Natural killer cell (primary cell): ENCODE measurements at regions not wholly inside any gene's neighbourhood (a gene's known extent, or its start where the extent isn't known, plus 50 kb on each side); places are given as distances from the start of the nearest gene placed in this dataset.

ENCODE experiments used
- ATAC-seq, 3 donors: fragments of 150-1000 bp in 2 of 3; fragments of 200-7000 bp in 1 of 3; cut with Tn5 transposase; 1 replicate in 1 of 3; 2 replicates in 2 of 3; pipeline ENCODE4 v1.10.0; 2021; ENCODE audit warnings: mild to moderate bottlenecking in 2 of 3, moderate library complexity in 2 of 3
- DNase-seq, 2 donors: peaks; one replicate each; pipeline versions ENCODE4 v3.0.0 to v3.0.0-alpha.2; 2013 to 2021; ENCODE audit warnings: mixed read lengths in 1 of 2
- H3K27ac ChIP-seq: one replicate; pipeline ENCODE4 v1.5.1; 2013; ENCODE audit warnings: mild to moderate bottlenecking, low read length
- H3K27me3 ChIP-seq: one replicate; pipeline ENCODE4 v1.6.1; 2013; ENCODE audit warnings: low read length; ENCODE audit not compliant: control insufficient read depth, insufficient read depth
- H3K36me3 ChIP-seq: one replicate; pipeline ENCODE4 v1.6.1; 2013; ENCODE audit warnings: low read length; ENCODE audit not compliant: control insufficient read depth, insufficient read depth
- H3K4me1 ChIP-seq: one replicate; pipeline ENCODE4 v1.6.1; 2013; ENCODE audit warnings: low read length; ENCODE audit not compliant: control insufficient read depth, insufficient read depth
- H3K4me3 ChIP-seq: one replicate; pipeline ENCODE4 v1.5.1; 2013; ENCODE audit warnings: low read length
- H3K9me3 ChIP-seq: one replicate; pipeline ENCODE4 v1.6.1; 2013; ENCODE audit warnings: low read length; ENCODE audit not compliant: control insufficient read depth, insufficient read depth
- H3K27ac Mint-ChIP-seq, 2 donors: one replicate each; pipeline ENCODE4 v1.8.0; 2022; ENCODE audit warnings: mild to moderate bottlenecking in 2 of 2, mixed read lengths in 2 of 2, moderate library complexity in 1 of 2
- H3K27me3 Mint-ChIP-seq, 2 donors: one replicate each; pipeline ENCODE4 v1.8.0; 2022; ENCODE audit warnings: low read depth in 2 of 2, mixed read lengths in 2 of 2
- H3K36me3 Mint-ChIP-seq: one replicate; pipeline ENCODE4 v1.8.0; 2022; ENCODE audit warnings: mixed read lengths
- H3K4me1 Mint-ChIP-seq, 2 donors: one replicate each; pipeline ENCODE4 v1.8.0; 2022; ENCODE audit warnings: mixed read lengths in 2 of 2
- H3K4me3 Mint-ChIP-seq: one replicate; pipeline ENCODE4 v1.8.0; 2022; ENCODE audit warnings: mild to moderate bottlenecking, moderate library complexity, mixed read lengths
- H3K9me3 Mint-ChIP-seq, 2 donors: one replicate each; pipeline ENCODE4 v1.8.0; 2022; ENCODE audit warnings: mixed read lengths in 2 of 2
- CTCF ChIP-seq: fragments of 200-600 bp; IDR thresholded peaks from one replicate; pipeline ENCODE4 v1.8.0; 2022; ENCODE audit warnings: antibody characterized with exemption
- WGBS: methylation state at CpG from one replicate; pipeline ENCODE4 v1.1.7; 2013; ENCODE audit warnings: missing lambda C conversion rate; ENCODE audit not compliant: insufficient coverage; 5-methylcytosine and 5-hydroxymethylcytosine counted together
- intact Hi-C: fragments of 100-400 bp; cut with micrococcal nuclease; formaldehyde crosslinking; loops from one replicate; pipeline ENCODE4 v1.14.2; 2022

GRCh38 chr10:121308020-121308419 is 290.2 kb downstream of the FGFR2 start:
- no peak overlapping the region for H3K27ac Mint-ChIP-seq
- no peak for TF ChIP-seq CTCF
- H3K9me3 Mint-ChIP-seq, result no peaks in the 10 kb centered on the region
- Histone ChIP-seq H3K4me1 (no peaks in the 10 kb centered on the region), H3K27ac (no peak overlapping the region), H3K27me3 (no peaks in the 10 kb centered on the region), H3K36me3 (no peaks in the 10 kb centered on the region), H3K4me3 (no peak overlapping the region), H3K9me3 (no peaks in the 10 kb centered on the region)
- ATAC-seq (peak in 1 of 3 donors; percentile 17), DNase-seq (no peak)
- intact Hi-C loops, result no loop called here
- H3K4me3 Mint-ChIP-seq, result no peak overlapping the region
- H3K4me1 Mint-ChIP-seq, result no peaks in the 10 kb centered on the region
- H3K36me3 Mint-ChIP-seq, result no peaks in the 10 kb centered on the region
- no CpG with 5 or more reads among the region's 1 CpG for WGBS
- peaks cover 0 to 4% of the 10 kb centered on the region in 2 donors for H3K27me3 Mint-ChIP-seq

DNA sequence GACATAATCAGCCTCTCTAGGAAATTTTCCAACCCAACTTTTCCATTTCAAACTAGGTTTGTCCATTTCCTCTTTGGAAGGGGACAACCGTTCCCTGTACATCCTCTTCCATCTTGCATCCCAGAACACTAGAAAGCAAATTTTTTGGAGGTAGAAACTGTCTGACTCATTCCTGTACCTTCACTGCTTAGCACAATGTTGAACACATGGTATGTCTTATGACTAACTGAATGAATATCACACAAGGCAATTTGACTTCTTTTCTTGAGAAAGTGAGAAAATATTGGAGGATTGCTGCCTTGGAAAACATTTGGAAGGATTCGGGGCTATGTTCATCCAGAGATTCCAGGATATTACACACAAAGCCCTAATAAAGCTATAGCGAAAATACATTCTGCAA is 289.1 kb downstream of the FGFR2 start:
- H3K27me3 Mint-ChIP-seq, result peaks cover 0 to 4% of the 10 kb centered on the region in 2 donors
- no peak for TF ChIP-seq CTCF
- no peak overlapping the region for H3K4me3 ChIP-seq
- H3K9me3 Mint-ChIP-seq, result no peaks in the 10 kb centered on the region
- H3K4me1 ChIP-seq, result no peaks in the 10 kb centered on the region
- no peak for DNase-seq
- no peak overlapping the region for H3K4me3 Mint-ChIP-seq
- no peaks in the 10 kb centered on the region for H3K36me3 Mint-ChIP-seq
- no peaks in the 10 kb centered on the region for H3K27me3 ChIP-seq
- H3K9me3 ChIP-seq, result no peaks in the 10 kb centered on the region
- ATAC-seq, result no peak
- H3K27ac Mint-ChIP-seq, result no peak overlapping the region
- intact Hi-C loops, result no loop called here
- no peak overlapping the region for H3K27ac ChIP-seq
- no peaks in the 10 kb centered on the region for H3K4me1 Mint-ChIP-seq
- 81% methylated on average over 3 of the region's 3 CpGs for WGBS
- no peaks in the 10 kb centered on the region for H3K36me3 ChIP-seq

- Histone ChIP-seq H3K27me3 (no peaks in the 10 kb centered on the region), H3K36me3 (no peaks in the 10 kb centered on the region), H3K4me3 (no peak overlapping the region), H3K27ac (no peak overlapping the region), H3K9me3 (no peaks in the 10 kb centered on the region), H3K4me1 (no peaks in the 10 kb centered on the region)
- no peak for TF ChIP-seq CTCF
- no peaks in the 10 kb centered on the region for H3K4me1 Mint-ChIP-seq
- no peaks in the 10 kb centered on the region for H3K9me3 Mint-ChIP-seq
- no peaks in the 10 kb centered on the region for H3K36me3 Mint-ChIP-seq
- intact Hi-C loops, result no loop called here
- 34% methylated on average over 9 of the region's 9 CpGs for WGBS
- ATAC-seq, result no peak
- no peak overlapping the region for H3K27ac Mint-ChIP-seq
- no peak overlapping the region for H3K4me3 Mint-ChIP-seq
- no peak for DNase-seq
- peaks cover 0 to 4% of the 10 kb centered on the region in 2 donors for H3K27me3 Mint-ChIP-seq
Measured at GRCh38 chr10:121310151-121310711, 288.0 kb downstream of the FGFR2 start.

DNA sequence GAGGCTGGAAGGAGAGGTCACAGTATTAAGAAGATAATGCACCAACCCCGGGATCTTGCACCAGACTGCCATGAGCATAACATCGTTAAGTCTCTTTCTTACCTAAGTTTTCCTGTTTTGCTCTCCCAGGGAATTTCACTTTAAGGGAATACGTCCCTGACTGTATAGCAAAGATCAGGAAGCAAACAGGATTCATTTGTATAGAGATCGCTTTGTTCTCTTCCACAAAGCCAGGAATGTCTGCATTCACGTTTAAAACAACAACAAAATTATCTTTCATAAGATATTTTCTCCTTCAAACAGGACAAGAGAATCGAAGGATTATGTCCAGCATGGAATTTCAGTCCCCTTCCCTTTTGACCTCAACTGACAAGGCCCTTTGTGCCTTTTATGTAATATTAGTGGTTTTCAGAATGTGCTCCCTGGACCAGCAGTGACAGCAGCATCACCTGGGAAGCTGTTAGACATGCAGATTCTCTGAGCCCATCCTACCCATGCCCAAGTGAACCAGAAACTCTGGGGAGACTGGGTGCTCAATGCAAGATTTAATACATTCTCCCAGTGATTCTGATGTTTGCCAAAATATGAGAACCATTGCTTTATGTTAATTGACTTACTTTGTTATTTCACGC is 286.3 kb downstream of the FGFR2 start:
- 76% methylated on average over 6 of the region's 7 CpGs for WGBS
- TF ChIP-seq CTCF, result no peak
- no peaks in the 10 kb centered on the region for H3K9me3 ChIP-seq
- no peak overlapping the region for H3K27ac Mint-ChIP-seq
- no peaks in the 10 kb centered on the region for H3K9me3 Mint-ChIP-seq
- no peaks in the 10 kb centered on the region for H3K27me3 ChIP-seq
- ATAC-seq (no peak), DNase-seq (no peak)
- H3K27ac ChIP-seq, result no peak overlapping the region
- no peak overlapping the region for H3K4me3 Mint-ChIP-seq
- H3K4me3 ChIP-seq, result no peak overlapping the region
- intact Hi-C loops, result no loop called here
- H3K4me1 ChIP-seq, result no peaks in the 10 kb centered on the region
- no peaks in the 10 kb centered on the region for H3K36me3 ChIP-seq
- H3K4me1 Mint-ChIP-seq, result no peaks in the 10 kb centered on the region
- no peaks in the 10 kb centered on the region for H3K36me3 Mint-ChIP-seq
- H3K27me3 Mint-ChIP-seq, result peaks cover 0 to 4% of the 10 kb centered on the region in 2 donors
